ENCODE measurements at regions not wholly inside any gene's neighbourhood (a gene's known extent, or its start where the extent isn't known, plus 50 kb on each side); places are given as distances from the start of the nearest gene placed in this dataset.

DNA sequence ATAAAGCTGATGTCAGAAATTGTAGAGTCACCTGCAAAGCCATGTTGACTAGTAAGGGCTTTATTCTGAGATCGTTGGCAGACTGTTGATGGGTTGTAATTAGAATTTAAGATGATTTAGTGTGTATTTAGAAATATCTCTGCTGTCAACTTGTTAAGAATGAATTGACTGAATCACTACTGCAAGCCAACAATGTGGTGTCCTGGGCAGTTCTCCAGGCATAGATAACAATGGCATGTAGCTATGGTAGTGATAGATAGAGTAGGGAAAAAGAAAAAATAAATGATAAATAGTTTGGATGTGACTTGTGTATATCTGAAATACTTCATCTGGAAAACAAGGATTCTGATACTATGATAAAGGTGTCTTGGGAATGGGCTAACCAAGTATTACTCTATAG is 640.2 kb downstream of the ARL4A start:
- TF ChIP-seq, protein P1, sequence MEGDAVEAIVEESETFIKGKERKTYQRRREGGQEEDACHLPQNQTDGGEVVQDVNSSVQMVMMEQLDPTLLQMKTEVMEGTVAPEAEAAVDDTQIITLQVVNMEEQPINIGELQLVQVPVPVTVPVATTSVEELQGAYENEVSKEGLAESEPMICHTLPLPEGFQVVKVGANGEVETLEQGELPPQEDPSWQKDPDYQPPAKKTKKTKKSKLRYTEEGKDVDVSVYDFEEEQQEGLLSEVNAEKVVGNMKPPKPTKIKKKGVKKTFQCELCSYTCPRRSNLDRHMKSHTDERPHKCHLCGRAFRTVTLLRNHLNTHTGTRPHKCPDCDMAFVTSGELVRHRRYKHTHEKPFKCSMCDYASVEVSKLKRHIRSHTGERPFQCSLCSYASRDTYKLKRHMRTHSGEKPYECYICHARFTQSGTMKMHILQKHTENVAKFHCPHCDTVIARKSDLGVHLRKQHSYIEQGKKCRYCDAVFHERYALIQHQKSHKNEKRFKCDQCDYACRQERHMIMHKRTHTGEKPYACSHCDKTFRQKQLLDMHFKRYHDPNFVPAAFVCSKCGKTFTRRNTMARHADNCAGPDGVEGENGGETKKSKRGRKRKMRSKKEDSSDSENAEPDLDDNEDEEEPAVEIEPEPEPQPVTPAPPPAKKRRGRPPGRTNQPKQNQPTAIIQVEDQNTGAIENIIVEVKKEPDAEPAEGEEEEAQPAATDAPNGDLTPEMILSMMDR (IDR thresholded peaks at IDR 0.05), result no peak
- TF ChIP-seq POLR2A (IDR thresholded peaks at IDR 0.05) (no peak), POLR2AphosphoS5 (IDR thresholded peaks at IDR 0.05) (no peak), EP300 (IDR thresholded peaks at IDR 0.05) (no peak)

DNA sequence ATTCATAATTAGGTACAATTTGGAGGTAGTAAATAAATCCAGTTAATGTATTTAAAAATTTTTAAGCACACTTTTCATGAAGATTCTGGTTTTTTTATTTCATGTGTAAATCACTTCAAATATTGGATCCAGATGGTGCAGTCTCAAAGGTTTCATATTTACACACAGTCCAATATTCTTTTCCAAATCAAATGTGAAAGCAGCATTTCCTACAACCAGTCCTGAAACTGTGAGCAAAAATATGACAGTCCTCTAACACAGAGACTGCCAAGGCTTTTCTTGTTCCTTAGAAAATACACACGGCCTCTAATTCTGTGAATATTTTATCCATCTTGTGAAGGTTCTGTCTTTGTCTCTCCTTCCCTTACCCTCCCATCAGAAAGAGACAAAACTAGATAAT is 645.9 kb downstream of the ARL4A start:
- no peak for TF ChIP-seq POLR2AphosphoS5 (IDR thresholded peaks at IDR 0.05)
- no peak for TF ChIP-seq EP300 (IDR thresholded peaks at IDR 0.05)
- TF ChIP-seq, protein P1 (IDR thresholded peaks at IDR 0.05), result no peak
- no peak for TF ChIP-seq POLR2A (IDR thresholded peaks at IDR 0.05)
- Histone ChIP-seq H3K4me1 (peaks cover 0 to 3% (median 0%) of the 10 kb centered on the region in 3 donors), H3K36me3 (no peaks in the 10 kb centered on the region), H3K4me3 (no peak overlapping the region), H3K27ac (no peak overlapping the region), H3K9me3 (no peaks in the 10 kb centered on the region), H3K27me3 (no peaks in the 10 kb centered on the region)
- WGBS, 2 donors (ENCODE audit: low coverage in 1 of 2), result 42 to 50% methylated on average over 1 of the region's 1 CpG
- ATAC-seq, result no peak

More for the DNA sequence above, 640.2 kb downstream of the ARL4A start:
- Histone ChIP-seq H3K9me3 (no peaks in the 10 kb centered on the region), H3K27me3 (no peaks in the 10 kb centered on the region), H3K36me3 (no peaks in the 10 kb centered on the region), H3K27ac (no peak overlapping the region), H3K4me3 (no peak overlapping the region), H3K4me1 (no peaks in the 10 kb centered on the region)
- WGBS, 2 donors (ENCODE audit: low coverage in 1 of 2), result 45 to 53% methylated on average over 1 of the region's 1 CpG
- no peak for ATAC-seq

DNA sequence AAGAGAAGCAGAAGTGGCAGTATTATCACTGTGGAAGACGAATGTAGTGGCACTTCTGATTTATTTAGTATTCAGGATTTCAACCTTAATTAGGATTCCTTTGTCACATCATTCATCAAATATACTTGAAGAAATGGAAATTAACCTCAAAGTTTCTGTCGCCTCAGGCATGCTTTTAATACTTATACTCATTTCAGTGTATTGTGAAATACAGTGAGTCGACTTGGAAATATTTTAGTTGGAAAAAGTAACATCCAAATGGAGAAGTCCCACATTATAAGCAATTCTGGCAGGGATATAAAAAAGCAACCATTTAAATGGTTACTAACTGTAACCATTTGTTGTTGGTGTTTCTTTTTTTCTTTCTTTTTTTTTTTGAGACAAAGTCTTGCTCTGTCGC is 648.8 kb downstream of the ARL4A start:
- Histone ChIP-seq H3K27ac (no peak overlapping the region), H3K36me3 (no peaks in the 10 kb centered on the region), H3K4me3 (no peak overlapping the region), H3K4me1 (peaks cover 0 to 3% (median 0%) of the 10 kb centered on the region in 3 donors), H3K27me3 (no peaks in the 10 kb centered on the region), H3K9me3 (no peaks in the 10 kb centered on the region)
- no peak for ATAC-seq
- WGBS, 2 donors (ENCODE audit: low coverage in 1 of 2), result 45 to 59% methylated on average over 4 of the region's 4 CpGs
- TF ChIP-seq POLR2A (IDR thresholded peaks at IDR 0.05) (no peak), POLR2AphosphoS5 (IDR thresholded peaks at IDR 0.05) (no peak), EP300 (IDR thresholded peaks at IDR 0.05) (no peak)
- TF ChIP-seq, protein P1 (IDR thresholded peaks at IDR 0.05), result no peak

DNA sequence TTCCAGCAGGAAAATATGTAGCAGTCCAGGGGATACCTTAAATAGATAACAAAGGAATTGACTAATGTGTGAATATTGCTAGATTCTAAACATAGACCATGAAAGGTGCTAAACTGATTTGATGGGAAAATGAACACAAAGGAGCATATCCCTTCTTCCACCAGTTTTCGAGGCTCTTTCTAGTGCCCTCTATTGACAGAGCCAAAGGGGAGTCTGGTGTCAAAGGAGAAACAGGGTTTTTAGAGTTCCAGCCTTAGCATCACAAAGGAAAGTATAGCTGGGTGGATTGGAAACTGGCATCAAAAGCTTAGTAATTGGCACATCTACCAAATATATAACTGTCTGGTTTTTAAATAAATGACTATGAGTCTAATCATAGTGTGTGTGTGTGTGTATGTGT is 636.8 kb downstream of the ETV1 start:
- Histone ChIP-seq H3K4me1 (no peaks in the 10 kb centered on the region), H3K27me3 (no peaks in the 10 kb centered on the region), H3K4me3 (no peak overlapping the region), H3K36me3 (no peaks in the 10 kb centered on the region), H3K9me3 (no peaks in the 10 kb centered on the region), H3K27ac (no peak overlapping the region)
- no peak for ATAC-seq
- no peak for TF ChIP-seq POLR2A (IDR thresholded peaks at IDR 0.05)
- TF ChIP-seq, protein P1 (IDR thresholded peaks at IDR 0.05), result no peak
- 20 to 46% methylated on average over 1 of the region's 1 CpG for WGBS, 2 donors (ENCODE audit: low coverage in 1 of 2)

DNA sequence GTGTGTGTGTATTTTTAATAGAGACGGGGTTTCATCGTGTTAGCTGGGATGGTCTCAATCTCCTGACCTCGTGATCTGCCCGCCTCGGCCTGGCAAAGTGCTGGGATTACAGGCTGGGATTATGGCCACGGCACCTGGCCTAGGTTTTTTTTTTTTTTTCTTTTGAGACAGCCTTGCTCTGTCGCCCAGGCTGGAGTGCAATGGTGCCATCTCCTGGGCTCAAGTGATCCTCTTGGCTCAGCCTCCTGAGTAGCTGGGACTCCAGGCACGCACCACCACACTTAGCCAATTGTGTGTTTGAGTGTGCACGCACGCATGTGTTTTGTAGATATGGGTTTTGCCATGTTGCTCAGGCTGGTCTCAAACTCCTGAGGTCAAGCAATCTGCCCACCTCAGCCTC is 629.8 kb downstream of the ETV1 start:
- Histone ChIP-seq H3K27me3 (no peaks in the 10 kb centered on the region), H3K4me1 (no peaks in the 10 kb centered on the region), H3K4me3 (no peak overlapping the region), H3K36me3 (no peaks in the 10 kb centered on the region), H3K27ac (no peak overlapping the region), H3K9me3 (no peaks in the 10 kb centered on the region)
- 68 to 78% methylated on average over 6 of the region's 10 CpGs for WGBS, 2 donors (ENCODE audit: low coverage in 1 of 2)
- TF ChIP-seq POLR2AphosphoS5 (IDR thresholded peaks at IDR 0.05) (no peak), POLR2A (IDR thresholded peaks at IDR 0.05) (no peak), EP300 (IDR thresholded peaks at IDR 0.05) (no peak)
- TF ChIP-seq, protein P1 (IDR thresholded peaks at IDR 0.05), result no peak
- ATAC-seq, result no peak
